HL-60/S4 treated with retinoic acid at 250 ng/mL for 4 days and 3 days (cell line): ENCODE measurements at regions not wholly inside any gene's neighbourhood (a gene's known extent, or its start where the extent isn't known, plus 50 kb on each side); places are given as distances from the start of the nearest gene placed in this dataset.

Experiments used
- in situ Hi-C: fragments of 300-500 bp; cut with MboI; formaldehyde crosslinking; loops from 2 replicates; pipeline ENCODE4 v1.7.0; 2022; ENCODE audit warnings: low sequenced_read_pairs

DNA sequence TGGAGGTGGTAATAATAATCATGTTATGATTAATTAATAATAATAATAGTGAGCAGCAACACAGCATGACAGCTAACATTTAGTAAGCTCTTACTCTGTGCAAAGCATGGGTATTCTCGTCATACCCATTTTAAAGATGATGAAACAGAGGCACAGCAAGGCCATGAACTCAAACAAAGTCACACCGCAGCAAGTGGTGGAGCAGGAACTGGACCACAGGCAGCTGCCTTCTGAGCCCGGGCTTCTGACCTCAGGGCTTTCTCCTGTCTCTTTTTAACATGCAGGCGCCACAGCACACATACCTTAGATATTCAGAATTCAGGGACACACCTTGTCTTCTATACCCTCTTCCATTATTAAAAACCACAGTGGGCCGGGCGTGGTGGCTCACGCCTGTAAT lies 50.7 kb upstream of the SPATA12 start:
- in situ Hi-C loops, result no loop called here

GRCh38 chr3:57009367-57009766 lies 51.1 kb upstream of the SPATA12 start:
- in situ Hi-C loops, result no loop called here

- in situ Hi-C loops, result no loop called here
Measured at GRCh38 chr3:57007521-57008460, 52.7 kb upstream of the SPATA12 start.

DNA sequence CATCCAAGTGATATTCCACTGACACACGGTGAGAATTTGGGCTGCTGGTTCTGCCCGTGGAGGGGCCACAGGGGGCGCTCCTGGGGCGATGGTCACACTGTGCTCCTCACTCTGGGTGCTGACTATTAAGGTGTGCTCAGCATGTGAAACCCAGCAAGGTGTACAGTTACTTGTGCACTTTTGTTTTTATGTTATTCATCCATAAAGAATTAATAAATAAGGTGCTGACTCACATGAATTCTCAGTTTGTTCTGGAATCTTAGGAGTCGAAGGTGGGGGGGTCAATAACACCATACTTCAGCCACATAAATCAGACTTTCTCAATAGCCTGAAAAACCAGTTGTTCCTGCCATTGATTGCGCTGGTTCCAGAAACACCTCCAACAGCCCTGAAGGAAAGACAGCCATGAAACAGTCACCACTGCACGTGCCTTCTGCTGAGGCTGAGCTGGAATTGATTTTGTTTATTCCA lies 53.5 kb upstream of the SPATA12 start:
- in situ Hi-C loops, result no loop called here

- in situ Hi-C loops, result no loop called here
Measured at GRCh38 chr3:57006179-57006657, 54.2 kb upstream of the SPATA12 start.

DNA sequence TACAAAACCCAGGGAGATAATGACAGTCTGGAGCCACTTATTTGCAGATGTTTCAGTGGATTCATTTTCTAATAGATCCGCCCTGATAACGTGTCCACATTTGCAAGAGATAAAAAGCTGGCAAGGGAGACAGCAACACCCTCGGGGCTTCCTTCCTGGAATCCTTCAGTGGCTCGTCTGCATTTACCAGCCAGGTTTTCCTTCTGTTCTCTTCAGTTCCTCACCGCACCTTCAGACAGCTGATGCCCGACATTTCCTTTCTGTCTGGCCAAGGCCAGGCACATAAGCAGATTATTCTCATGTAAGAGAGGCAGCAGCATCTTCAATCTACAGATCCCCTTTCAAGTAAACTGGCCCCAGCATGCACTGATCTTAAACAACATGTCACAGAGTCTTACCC lies 56.2 kb upstream of the SPATA12 start:
- in situ Hi-C loops, result no loop called here

- in situ Hi-C loops, result no loop called here
Measured at GRCh38 chr3:57003676-57004075, 56.8 kb upstream of the SPATA12 start.

GRCh38 chr3:57001356-57001755 lies 59.1 kb upstream of the SPATA12 start:
- in situ Hi-C loops, result no loop called here

- in situ Hi-C loops, result no loop called here
Measured at GRCh38 chr3:57000012-57000411, 60.5 kb upstream of the SPATA12 start.

- in situ Hi-C loops, result loop anchor here (10.0 kb wide), 1 partner anchor 295 kb away; no protein-coding TSS in a partner anchor
Measured at GRCh38 chr3:56999547-56999946, 60.9 kb upstream of the SPATA12 start.

GRCh38 chr3:56998076-56998529 lies 62.4 kb upstream of the SPATA12 start:
- in situ Hi-C loops, result loop anchor here (10.0 kb wide), 1 partner anchor 293 kb away; no protein-coding TSS in a partner anchor

GRCh38 chr3:56997675-56998074 lies 62.8 kb upstream of the SPATA12 start:
- in situ Hi-C loops, result loop anchor here (10.0 kb wide), 1 partner anchor 293 kb away; no protein-coding TSS in a partner anchor

DNA sequence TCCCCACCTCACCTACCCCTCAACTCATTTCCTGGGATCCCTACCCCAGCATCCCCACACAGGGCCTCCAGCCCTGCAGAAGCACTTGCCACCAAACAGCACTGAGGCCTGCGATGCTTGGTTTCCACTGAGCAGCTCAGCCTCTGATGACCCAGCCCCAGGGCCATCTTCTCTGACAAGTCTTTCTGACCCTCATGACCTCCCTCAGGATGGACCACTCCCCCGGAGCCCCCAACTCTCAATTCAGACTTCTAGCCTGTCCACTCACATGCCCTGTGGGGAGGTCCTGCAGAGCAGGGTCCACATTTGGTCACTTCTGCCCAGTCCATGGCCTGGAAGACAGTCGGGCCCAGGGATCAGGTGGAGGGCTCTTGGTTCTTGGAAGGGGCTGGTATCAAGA lies 63.4 kb upstream of the SPATA12 start:
- in situ Hi-C loops, result loop anchor here (10.0 kb wide), 1 partner anchor 292 kb away; no protein-coding TSS in a partner anchor

GRCh38 chr3:56994391-56994790 lies 66.1 kb upstream of the SPATA12 start:
- in situ Hi-C loops, result loop anchor here (10.0 kb wide), 1 partner anchor 290 kb away; no protein-coding TSS in a partner anchor

DNA sequence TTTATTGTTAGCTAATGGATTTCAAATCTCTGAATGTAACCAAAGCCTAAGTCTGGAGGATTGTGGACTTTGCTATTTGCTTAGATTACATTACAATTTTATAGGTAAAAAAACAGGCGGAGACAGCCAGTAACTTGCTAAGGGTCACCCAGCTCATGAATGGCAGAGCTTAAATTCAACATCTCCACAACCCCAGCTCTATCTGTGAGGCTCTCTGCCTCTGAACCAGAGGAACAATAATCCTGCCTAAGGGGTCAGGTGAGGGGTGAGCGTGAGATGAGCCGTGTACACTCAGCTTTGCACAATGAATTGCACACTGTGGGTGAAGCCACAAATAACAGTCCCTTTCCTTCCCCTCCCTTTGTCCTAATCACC lies 69.8 kb upstream of the SPATA12 start:
- in situ Hi-C loops, result loop anchor here (10.0 kb wide), 1 partner anchor 286 kb away; no protein-coding TSS in a partner anchor

DNA sequence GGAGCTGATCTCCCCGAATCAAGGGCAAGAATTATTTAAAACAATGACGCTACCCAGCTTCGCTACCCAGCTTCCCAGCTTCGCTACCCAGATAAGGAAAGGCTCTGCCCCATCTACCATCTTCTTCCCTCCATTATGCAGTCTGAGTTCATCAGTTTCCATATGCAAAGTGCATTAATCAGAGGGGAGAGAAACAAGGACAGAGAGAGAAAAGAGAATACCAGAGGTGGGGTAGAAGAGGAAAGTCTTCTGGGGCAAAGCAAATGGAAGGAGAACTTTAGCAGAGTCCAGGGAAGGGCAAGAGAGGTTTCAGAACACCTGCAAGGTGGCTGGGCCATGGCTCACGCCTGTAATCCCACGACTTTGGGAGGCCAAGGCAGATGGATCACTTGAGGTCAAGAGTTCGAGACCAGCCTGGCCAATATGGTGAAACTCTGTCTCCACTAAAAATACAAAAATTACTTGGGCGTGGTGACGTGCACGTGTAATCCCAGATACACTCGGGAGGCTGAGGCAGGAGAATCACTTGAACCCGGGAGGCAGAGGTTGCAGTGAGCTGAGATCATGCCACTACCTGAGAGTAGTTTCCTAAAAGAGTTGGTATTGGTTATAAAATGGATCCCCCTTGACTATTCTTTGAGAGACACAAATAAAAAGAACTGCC lies 70.4 kb upstream of the SPATA12 start:
- in situ Hi-C loops, result loop anchor here (10.0 kb wide), 1 partner anchor 285 kb away; no protein-coding TSS in a partner anchor

DNA sequence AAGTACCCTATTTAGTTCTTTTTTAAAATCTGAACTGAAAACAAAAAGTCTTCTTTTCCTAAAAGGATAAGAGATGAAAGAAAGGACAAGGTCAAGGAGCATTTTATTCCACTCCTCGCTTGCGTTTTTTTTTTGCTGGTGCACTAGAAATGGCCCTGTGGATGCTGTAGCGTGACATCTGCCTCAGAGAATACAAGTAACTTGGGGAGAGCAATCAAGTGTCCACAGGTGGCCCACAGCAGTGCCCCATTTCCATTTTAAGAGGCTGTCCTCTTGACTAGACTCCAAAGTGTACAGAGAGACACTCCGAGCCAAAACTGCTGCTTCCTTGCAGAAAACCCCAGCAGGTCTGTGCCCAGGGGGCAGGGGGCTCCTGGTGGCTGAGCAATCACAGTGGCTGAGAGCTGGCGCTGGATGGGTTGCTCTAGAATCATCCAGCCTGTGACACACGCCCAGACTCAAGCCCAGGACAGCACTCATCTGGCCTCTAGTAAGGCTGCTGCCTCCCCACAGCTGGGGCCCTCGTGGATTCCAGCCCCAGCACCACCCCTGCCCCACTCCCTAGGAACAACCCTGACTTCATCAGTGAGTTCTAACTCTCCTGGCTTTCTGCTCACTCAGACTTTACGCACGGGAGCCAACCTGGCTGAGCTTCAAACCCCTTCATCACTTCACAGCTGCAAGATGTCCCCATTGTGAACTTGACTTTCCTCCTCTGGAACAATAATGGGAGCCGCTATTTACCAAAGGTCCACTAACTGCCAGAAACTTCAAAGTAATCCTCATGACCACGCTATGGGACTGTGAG lies 71.1 kb upstream of the SPATA12 start:
- in situ Hi-C loops, result no loop called here

DNA sequence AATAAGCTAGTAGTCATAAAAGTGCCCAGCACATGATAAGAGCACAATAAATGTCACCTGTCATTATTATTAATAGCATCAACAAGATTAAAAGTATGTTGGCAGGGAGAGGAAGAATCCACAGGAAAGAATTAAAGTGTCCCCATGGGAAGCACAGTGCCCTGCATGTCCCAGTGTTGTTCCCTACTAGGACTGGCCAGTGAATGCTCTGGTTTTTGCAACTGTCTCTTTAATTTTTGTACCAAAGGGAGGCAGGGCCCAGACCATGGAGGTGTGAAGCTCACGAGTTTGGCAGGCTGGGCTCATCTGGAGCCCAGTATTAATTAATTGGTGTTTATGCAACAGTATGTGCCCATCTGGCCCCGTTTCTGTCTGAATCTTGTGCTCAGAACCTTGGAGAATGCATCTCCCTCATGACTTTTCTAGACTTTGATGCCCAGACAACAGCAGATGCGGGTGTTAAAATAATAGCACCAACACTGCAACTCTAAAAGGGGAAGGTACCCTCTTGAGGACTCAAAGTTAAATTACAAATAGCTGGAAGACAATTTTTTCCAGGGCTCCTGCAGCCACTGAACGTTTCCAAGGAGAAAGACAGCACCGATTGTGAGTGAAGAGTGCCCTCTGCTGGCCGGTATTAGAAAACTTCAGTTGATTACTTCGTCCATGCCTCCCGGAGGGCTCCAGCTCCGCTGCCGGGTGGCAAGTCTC lies 71.9 kb upstream of the SPATA12 start:
- in situ Hi-C loops, result no loop called here

- in situ Hi-C loops, result no loop called here
Measured at GRCh38 chr3:56987238-56987895, 73.1 kb upstream of the SPATA12 start.
